HG02884 (cell line): ENCODE measurements at regions not wholly inside any gene's neighbourhood (a gene's known extent, or its start where the extent isn't known, plus 50 kb on each side); places are given as distances from the start of the nearest gene placed in this dataset.
"Not testable (repeated sequence)": the region's sequence is repeated elsewhere in the genome, so short reads cannot be mapped to it uniquely, and the experiment has no call there.

Experiments
- ATAC-seq: cut with Tn5 transposase; IDR thresholded peaks from one replicate; pipeline ENCODE4 v1.9.1; 2021; ENCODE audit warnings: mild to moderate bottlenecking, moderate library complexity; ENCODE audit not compliant: unreplicated experiment

GRCh38 chrX:106220177-106220576 lies 52.1 kb downstream of the PWWP3B start:
- ATAC-seq, result no peak

DNA sequence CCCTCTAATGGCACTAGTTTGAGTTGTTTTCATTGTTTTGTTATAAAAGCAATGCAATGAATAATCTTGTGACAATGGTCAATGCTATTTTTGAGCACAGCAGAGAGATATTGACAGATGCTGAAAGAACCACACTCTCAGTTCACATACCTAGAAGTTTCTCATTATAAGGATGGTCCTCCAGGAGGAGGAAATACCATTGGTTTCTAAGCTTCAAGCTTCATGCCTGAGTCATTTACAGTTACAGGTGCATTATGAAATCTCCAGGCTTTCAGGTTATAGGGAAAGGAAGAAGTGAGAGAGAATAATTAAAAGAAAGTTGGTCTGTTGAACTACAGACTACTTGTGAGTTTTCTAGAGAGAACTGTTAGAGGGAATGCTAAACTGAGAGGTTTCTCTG lies 75.3 kb downstream of the PWWP3B start:
- no peak for ATAC-seq

DNA sequence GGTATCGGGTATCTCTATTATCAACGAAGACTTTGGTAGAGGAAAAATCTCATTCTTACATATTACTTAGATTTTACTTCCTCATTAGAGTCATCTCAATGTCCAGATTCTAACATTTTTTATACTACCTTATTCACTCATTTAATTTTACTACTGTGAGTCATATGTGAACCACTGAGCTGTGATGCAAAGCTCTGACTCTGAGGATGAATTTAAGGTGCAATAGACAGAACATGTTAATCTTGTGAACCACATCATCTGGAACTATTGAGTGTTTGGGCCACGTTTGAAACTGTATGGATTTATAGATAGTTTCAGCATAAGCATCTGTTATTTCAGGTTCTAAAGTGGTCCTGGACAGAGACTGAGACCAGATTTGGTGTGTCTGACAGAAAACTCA lies 78.4 kb downstream of the PWWP3B start:
- ATAC-seq, result no peak

DNA sequence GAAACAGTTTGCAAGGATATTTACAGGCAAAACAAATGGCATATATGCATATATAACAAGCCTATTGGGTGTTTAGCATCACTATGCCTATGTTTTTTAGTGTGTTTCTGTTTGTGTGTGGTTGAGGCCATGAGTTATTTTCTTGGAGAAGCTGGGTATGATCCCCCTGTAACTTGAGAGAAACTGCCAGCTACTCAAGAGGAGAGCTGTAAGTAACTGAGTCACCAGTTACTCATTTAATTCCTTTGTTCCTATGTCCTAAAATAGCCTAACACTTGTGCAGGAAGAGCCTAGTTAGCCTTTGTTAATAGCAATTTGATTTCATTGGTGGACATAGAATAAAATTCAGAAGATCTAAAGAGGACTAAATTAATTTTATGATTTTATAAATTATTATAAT lies 79.1 kb downstream of the PWWP3B start:
- ATAC-seq, result no peak

- ATAC-seq, result no peak
Measured at GRCh38 chrX:106249706-106250379, 81.7 kb downstream of the PWWP3B start.

GRCh38 chrX:106263817-106264216 lies 95.7 kb downstream of the PWWP3B start:
- no peak for ATAC-seq

DNA sequence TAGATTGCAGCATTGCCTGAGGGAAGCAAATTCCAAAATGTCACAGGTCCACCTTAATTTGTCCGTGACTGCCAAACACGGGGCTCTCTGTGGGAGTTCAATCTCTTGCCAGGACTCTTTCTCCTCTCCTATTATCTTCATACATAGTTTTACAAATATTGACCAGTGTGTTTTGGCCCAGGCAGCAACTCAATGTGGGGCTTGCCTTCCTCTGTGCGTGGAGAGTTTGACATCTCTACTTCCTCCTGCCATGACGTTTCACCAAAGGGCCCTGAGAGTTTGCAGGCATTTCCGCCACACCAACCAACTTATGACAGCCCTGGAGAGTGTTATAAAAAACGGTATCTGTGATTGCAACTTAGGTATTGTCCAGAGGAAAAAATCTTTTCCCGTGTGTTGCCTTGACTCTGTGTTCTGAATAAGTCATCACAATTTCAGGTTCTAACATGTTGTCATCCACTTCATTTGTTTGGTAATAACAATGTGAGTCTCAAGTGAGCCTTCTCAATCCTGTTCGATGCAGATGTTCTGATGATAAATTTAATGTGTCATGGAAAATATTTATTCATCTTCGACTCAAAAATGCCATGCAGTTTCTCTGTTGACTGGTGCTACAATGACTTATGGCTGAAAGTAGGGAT lies 106.0 kb downstream of the PWWP3B start:
- ATAC-seq, result not testable (repeated sequence)

DNA sequence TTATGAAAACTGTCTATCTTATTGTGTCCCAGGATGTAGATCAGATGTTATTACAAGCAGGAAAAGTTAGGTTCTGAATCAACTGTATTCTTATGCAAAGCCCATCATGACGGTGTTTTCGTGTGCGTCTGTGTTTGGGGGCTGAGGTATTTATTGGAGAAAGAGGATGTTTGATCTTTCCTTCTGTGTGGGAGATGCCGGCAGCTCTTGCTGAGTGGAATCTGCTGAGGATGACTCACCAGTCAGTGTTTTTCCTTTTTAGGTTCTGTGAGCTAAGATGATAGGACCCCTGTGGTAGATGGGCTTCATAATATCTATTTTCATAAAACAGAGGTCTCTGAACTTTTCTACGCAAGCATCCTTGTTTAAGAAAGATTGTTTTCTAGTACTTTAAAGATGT lies 107.1 kb downstream of the PWWP3B start:
- ATAC-seq, result not testable (repeated sequence)

DNA sequence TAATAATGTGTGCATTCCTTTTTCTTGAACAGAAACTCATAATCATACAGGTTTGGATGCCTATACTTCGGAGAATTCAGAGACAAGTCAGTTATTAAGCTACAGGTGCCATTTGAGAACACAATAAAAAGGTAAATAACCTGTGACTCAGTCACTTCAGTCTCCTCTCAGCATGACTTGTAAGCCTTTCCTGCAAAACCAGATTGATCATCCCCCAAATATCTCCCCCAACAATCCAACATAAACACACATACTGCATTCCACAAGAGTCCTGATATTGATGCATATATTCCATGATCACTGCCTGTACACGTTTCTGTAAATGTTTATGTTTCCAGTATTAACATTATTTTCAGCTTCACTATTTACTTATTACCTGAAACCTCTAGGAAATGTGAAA lies 110.8 kb downstream of the PWWP3B start:
- no peak for ATAC-seq

DNA sequence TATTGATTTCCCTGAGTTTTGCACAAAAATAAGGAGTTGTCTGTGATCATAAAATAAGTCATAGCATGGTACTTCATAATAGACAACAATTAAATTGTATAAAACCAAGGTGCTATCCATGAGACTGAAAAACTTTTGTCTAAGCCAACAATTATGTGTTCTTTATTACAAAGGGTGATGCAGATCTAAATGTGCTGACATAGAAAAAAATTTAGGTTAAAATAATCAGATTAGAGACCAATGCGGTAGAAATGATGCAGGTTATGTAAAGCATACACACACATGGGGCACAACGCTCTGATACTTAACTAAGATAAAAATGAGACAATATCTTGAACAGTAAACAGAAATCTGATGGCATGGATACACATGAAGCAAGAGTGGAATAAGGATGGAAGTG lies 113.3 kb downstream of the PWWP3B start:
- no peak for ATAC-seq

DNA sequence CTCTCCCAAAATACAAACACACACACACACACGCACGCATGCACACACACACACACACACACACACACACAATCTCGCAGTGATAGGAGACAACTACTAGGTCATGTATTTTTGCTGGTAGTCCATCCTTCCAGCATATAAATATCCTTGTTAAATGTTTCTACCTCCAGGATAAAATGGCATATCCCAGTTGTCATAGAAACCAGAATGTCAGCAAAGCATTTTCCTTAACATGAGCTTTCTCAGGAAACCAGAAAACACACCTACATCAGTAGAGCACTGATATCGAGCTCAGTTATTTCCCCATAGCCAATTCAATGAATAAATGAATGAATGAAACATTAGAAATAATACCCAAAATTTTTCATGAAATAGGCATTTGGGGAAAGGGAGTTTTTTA lies 115.7 kb downstream of the PWWP3B start:
- no peak for ATAC-seq

- ATAC-seq, result no peak
Measured at GRCh38 chrX:106284431-106285025, 116.4 kb downstream of the PWWP3B start.

DNA sequence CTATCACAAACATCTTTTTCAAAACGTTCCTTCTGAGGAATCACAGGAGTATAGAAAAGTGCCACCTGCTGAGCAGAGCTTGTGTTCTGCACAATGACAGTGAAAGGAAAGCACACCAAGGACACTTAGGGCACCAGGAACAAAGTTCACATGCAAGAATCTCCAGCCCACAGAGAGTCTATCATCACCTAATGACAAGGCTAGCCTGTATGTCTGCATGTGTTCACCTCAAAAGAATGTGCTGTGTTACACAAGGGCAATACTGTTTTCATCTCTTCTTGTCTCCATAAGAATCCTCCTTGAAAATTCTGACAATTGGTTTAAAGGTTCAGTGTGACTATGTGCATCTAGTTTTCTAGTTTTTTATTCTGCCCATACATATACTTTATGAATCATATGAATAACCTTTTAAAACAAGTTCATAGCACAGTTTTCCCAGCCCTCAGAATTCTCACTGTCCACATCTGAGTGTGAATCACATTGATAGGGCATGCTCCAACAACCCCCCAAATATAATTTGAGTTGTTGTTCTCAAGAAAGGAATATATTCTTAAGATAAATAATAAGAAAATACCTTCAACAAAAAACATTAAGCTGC lies 118.0 kb downstream of the PWWP3B start:
- ATAC-seq, result no peak

DNA sequence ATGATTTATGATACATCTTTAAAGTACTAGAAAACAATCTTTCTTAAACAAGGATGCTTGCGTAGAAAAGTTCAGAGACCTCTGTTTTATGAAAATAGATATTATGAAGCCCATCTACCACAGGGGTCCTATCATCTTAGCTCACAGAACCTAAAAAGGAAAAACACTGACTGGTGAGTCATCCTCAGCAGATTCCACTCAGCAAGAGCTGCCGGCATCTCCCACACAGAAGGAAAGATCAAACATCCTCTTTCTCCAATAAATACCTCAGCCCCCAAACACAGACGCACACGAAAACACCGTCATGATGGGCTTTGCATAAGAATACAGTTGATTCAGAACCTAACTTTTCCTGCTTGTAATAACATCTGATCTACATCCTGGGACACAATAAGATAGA lies 122.7 kb downstream of the PWWP3B start:
- not testable (repeated sequence) for ATAC-seq

DNA sequence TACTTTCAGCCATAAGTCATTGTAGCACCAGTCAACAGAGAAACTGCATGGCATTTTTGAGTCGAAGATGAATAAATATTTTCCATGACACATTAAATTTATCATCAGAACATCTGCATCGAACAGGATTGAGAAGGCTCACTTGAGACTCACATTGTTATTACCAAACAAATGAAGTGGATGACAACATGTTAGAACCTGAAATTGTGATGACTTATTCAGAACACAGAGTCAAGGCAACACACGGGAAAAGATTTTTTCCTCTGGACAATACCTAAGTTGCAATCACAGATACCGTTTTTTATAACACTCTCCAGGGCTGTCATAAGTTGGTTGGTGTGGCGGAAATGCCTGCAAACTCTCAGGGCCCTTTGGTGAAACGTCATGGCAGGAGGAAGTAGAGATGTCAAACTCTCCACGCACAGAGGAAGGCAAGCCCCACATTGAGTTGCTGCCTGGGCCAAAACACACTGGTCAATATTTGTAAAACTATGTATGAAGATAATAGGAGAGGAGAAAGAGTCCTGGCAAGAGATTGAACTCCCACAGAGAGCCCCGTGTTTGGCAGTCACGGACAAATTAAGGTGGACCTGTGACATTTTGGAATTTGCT lies 123.8 kb downstream of the PWWP3B start:
- not testable (repeated sequence) for ATAC-seq

GRCh38 chrX:106300239-106300638 lies 132.1 kb downstream of the PWWP3B start:
- no peak for ATAC-seq

- no peak for ATAC-seq
Measured at GRCh38 chrX:106300656-106301055, 132.6 kb downstream of the PWWP3B start.

DNA sequence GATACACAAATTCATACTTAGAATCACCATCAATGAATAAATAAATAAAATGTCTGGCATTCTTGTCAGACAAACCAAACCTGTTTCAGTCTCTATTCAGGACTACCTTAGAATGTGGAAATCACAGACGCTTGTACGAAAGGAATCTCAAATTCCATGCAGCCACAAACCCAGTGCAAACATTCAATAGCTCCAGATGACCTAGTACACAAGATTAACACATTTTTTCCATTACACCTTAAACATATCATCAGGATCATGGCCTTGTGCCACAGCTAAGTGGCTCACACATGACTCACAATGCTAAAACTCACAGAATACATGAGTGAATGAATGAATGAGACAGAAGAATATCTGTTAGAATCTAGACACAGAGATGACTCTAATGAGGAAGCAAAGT lies 134.2 kb downstream of the PWWP3B start:
- no peak for ATAC-seq

DNA sequence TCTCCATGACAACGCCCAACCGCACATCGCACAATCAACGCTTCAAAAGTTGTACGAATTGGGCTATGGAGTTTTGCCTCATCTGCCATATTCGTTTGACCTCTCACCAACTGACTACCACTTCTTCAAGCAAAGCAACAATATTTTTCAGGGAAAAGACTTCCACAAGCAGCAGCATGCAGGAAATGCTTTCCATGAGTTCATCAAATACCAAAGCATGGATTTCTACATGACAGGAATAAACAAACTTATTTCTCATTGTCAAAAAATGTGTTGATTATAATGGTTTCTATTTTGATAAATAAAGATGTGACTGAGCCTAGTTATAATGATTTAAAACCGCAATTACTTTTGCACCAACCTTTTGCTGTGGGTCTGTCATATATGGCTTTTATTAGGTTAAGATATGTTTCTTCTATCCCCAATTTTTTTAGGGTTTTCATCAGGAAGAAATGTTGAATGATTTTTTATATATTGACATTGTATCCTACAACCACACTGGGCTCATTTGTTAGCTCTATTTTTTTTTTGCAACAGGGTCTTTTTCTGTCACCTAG lies 138.4 kb downstream of the PWWP3B start:
- ATAC-seq, result no peak

DNA sequence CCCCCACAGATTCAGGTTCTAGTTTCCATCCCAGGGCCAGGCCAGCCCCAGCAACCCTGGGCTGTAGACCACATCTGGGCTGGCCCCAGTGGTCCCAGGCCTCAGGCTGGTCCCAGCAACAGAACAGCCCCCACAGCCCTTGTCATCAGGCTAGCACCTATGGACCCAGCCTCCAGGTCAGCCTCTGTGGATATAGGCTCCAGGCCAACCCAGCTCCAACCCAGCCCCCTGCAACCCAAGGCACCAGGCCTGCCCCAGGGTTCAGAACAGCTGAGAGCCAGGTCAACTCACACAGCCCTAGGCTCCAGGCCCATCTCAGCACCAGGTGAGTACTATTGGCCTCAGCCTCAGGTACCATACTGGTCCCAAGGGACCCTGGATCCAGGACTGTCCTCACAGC lies 155.3 kb downstream of the PWWP3B start:
- ATAC-seq, result no peak

GRCh38 chrX:106331606-106332005 lies 163.5 kb downstream of the PWWP3B start:
- ATAC-seq, result no peak
